ENCODE measurements at regions not wholly inside any gene's neighbourhood (a gene's known extent, or its start where the extent isn't known, plus 50 kb on each side); places are given as distances from the start of the nearest gene placed in this dataset.

DNA sequence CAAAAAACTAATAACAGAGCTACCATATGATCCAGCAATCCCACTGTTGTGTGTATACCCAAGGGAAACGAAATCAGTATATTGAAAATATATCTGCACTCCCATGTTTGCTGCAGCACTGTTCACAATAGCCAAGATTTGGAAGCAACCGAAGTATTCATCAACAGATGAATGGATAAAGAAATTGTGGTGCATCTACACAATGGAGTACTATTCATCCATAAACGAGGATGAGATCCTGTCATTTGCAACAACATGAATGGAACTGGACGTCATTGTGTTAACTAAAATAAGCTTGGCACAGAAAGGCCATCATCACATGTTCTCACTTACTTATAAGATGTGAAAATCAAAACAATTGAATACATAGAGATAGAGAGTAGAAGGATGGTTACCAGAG lies 402.1 kb downstream of the KCTD8 start:
- no peak overlapping the region for H3K4me3 ChIP-seq
- no peak overlapping the region for H3K27ac ChIP-seq
- TF ChIP-seq, protein P1, sequence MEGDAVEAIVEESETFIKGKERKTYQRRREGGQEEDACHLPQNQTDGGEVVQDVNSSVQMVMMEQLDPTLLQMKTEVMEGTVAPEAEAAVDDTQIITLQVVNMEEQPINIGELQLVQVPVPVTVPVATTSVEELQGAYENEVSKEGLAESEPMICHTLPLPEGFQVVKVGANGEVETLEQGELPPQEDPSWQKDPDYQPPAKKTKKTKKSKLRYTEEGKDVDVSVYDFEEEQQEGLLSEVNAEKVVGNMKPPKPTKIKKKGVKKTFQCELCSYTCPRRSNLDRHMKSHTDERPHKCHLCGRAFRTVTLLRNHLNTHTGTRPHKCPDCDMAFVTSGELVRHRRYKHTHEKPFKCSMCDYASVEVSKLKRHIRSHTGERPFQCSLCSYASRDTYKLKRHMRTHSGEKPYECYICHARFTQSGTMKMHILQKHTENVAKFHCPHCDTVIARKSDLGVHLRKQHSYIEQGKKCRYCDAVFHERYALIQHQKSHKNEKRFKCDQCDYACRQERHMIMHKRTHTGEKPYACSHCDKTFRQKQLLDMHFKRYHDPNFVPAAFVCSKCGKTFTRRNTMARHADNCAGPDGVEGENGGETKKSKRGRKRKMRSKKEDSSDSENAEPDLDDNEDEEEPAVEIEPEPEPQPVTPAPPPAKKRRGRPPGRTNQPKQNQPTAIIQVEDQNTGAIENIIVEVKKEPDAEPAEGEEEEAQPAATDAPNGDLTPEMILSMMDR (IDR thresholded peaks at IDR 0.05), result no peak
- no peak for DNase-seq (ENCODE audit: low spot score)

- TF ChIP-seq, protein P1 (IDR thresholded peaks at IDR 0.05), result no peak
- no peak overlapping the region for H3K27ac ChIP-seq
- no peak for DNase-seq (ENCODE audit: low spot score)
- H3K4me3 ChIP-seq, result no peak overlapping the region
These were observed 391.9 kb downstream of the KCTD8 start for GRCh38 chr4:44056721-44057151.

GRCh38 chr4:44070843-44071242 lies 377.8 kb downstream of the KCTD8 start:
- TF ChIP-seq, protein P1 (IDR thresholded peaks at IDR 0.05), result no peak

GRCh38 chr4:44071959-44072955 lies 376.4 kb downstream of the KCTD8 start:
- no peak overlapping the region for H3K4me3 ChIP-seq
- no peak for DNase-seq (ENCODE audit: low spot score)
- H3K27ac ChIP-seq, result no peak overlapping the region
- TF ChIP-seq, protein P1 (IDR thresholded peaks at IDR 0.05), result no peak

More at GRCh38 chr4:44070843-44071242, 377.8 kb downstream of the KCTD8 start:
- DNase-seq (ENCODE audit: low spot score), result no peak
- H3K4me3 ChIP-seq, result no peak overlapping the region
- H3K27ac ChIP-seq, result no peak overlapping the region

- Histone ChIP-seq H3K27ac (no peak overlapping the region), H3K4me3 (no peak overlapping the region)
- TF ChIP-seq, protein P1 (IDR thresholded peaks at IDR 0.05), result no peak
- no peak for DNase-seq (ENCODE audit: low spot score)
These were observed 361.9 kb downstream of the KCTD8 start for GRCh38 chr4:44086753-44087152.

DNA sequence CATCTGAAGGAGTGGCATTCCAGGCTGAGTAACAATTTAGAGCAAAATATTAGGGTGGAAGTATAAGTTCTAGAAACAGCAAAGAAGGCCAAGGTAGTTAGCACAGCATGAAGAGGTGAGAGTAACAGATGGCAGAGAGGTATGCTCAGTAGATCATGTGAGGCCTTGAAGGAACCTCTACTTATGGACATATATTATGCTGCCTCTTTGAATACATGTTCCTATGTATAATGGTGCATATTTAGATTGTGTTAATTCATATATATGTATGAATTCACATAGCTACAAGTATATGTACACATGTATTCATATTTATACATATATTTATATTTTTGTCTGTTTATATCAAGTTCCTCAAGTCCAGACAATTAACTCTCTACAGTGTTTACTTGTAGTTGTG lies 355.2 kb downstream of the KCTD8 start:
- no peak overlapping the region for H3K4me3 ChIP-seq
- DNase-seq (ENCODE audit: low spot score), result no peak
- no peak overlapping the region for H3K27ac ChIP-seq
- TF ChIP-seq, protein P1 (IDR thresholded peaks at IDR 0.05), result no peak

- Histone ChIP-seq H3K4me3 (no peak overlapping the region), H3K27ac (no peak overlapping the region)
- no peak for DNase-seq (ENCODE audit: low spot score)
- TF ChIP-seq, protein P1 (IDR thresholded peaks at IDR 0.05), result no peak
These were observed 349.6 kb downstream of the KCTD8 start for GRCh38 chr4:44098973-44099372.

Data from coronary artery (tissue), 2 donors.